Nucleus accumbens (tissue), 56 donors: ENCODE measurements at regions not wholly inside any gene's neighbourhood (a gene's known extent, or its start where the extent isn't known, plus 50 kb on each side); places are given as distances from the start of the nearest gene placed in this dataset.

Source experiments
- DNase-seq, 56 donors: peaks; one replicate each; lab custom pipeline; 2025; lab: John Stamatoyannopoulos, UW

- no peak for DNase-seq
Observed at GRCh38 chr16:50997679-50998078, 153.4 kb downstream of the SALL1 start.

GRCh38 chr16:50996830-50997186 is 154.3 kb downstream of the SALL1 start:
- no peak for DNase-seq

GRCh38 chr16:50996166-50996829 is 154.8 kb downstream of the SALL1 start:
- DNase-seq: no peak

GRCh38 chr16:50994995-50995394 is 156.1 kb downstream of the SALL1 start:
- no peak for DNase-seq

- no peak for DNase-seq
Observed at GRCh38 chr16:50992350-50993032, 158.6 kb downstream of the SALL1 start.

- no peak for DNase-seq
Observed at GRCh38 chr16:50991436-50991835, 159.6 kb downstream of the SALL1 start.

GRCh38 chr16:50991006-50991405 is 160.1 kb downstream of the SALL1 start:
- no peak for DNase-seq

- no peak for DNase-seq
Observed at GRCh38 chr16:50989047-50989446, 162.0 kb downstream of the SALL1 start.

- no peak for DNase-seq
Observed at GRCh38 chr16:50988441-50988840, 162.6 kb downstream of the SALL1 start.

- no peak for DNase-seq
Observed at GRCh38 chr16:50986453-50986852, 164.6 kb downstream of the SALL1 start.

GRCh38 chr16:50985733-50986132 is 165.3 kb downstream of the SALL1 start:
- no peak for DNase-seq

GRCh38 chr16:50984688-50985087 is 166.4 kb downstream of the SALL1 start:
- DNase-seq: no peak

- DNase-seq: no peak
Observed at GRCh38 chr16:50982808-50983207, 168.3 kb downstream of the SALL1 start.

- DNase-seq: no peak
Observed at GRCh38 chr16:50981951-50982350, 169.1 kb downstream of the SALL1 start.

GRCh38 chr16:50980666-50981065 is 170.4 kb downstream of the SALL1 start:
- no peak for DNase-seq

GRCh38 chr16:50979806-50980620 is 171.1 kb downstream of the SALL1 start:
- no peak for DNase-seq

GRCh38 chr16:50977138-50977537 is 173.9 kb downstream of the SALL1 start:
- no peak for DNase-seq

- DNase-seq: no peak
Observed at GRCh38 chr16:50974438-50975036, 176.5 kb downstream of the SALL1 start.

- DNase-seq: no peak
Observed at GRCh38 chr16:50972876-50973275, 178.2 kb downstream of the SALL1 start.

GRCh38 chr16:50970281-50970680 is 180.8 kb downstream of the SALL1 start:
- DNase-seq: no peak
